Endothelial cell of umbilical vein (primary cell): ENCODE measurements at regions not wholly inside any gene's neighbourhood (a gene's known extent, or its start where the extent isn't known, plus 50 kb on each side); places are given as distances from the start of the nearest gene placed in this dataset.

Experiments
- BruUV-seq: library from RNA; stranded (reverse); fragments of 400-500 nt; replicated peaks from 2 replicates; lab custom pipeline; 2021; lab: Mats Ljungman, UMichigan
- CTCF ChIA-PET: fragments of 300-600, 350-600 bp; sonication (Branson Sonifier 250); formaldehyde crosslinking; loops from one replicate; lab custom pipeline; 2021; ENCODE audit warnings: antibody characterized with exemption, inconsistent platforms; lab: Charles Lee
- POLR2A ChIA-PET: fragments of 300-600, 350-600 bp; sonication (Branson Sonifier 250); formaldehyde crosslinking; loops from one replicate; lab custom pipeline; 2021; ENCODE audit warnings: antibody characterized with exemption, inconsistent platforms; lab: Charles Lee
- DNase-seq: peaks from one replicate; pipeline ENCODE4 v3.0.0-alpha.2; 2011; ENCODE audit warnings: low read depth, low spot score
- FAIRE-seq: peaks from 2 replicates; lab custom pipeline; 2011; peaks lifted over from hg19 to GRCh38; lab: Jason Lieb, UNC
- H2AFZ ChIP-seq: 2 replicates; pipeline ENCODE4 v1.6.0; 2012; ENCODE audit warnings: low read depth, low read length, control low read depth, inconsistent platforms
- H3K27ac ChIP-seq: 2 replicates; pipeline ENCODE4 v1.5.1; 2011; ENCODE audit warnings: low read depth, mild to moderate bottlenecking, control low read depth, low read length, moderate library complexity; ENCODE audit not compliant: insufficient read depth
- H3K27me3 ChIP-seq, 2 experiments: 2 replicates each; pipeline versions ENCODE4 v1.6.0 to v1.6.1; 2011; ENCODE audit warnings: low read length in 2 of 2, mixed read lengths in 1 of 2; ENCODE audit not compliant: control insufficient read depth in 2 of 2, insufficient read depth in 2 of 2
- H3K36me3 ChIP-seq, 2 experiments: 2 replicates in 1 of 2; 3 replicates in 1 of 2; pipeline ENCODE4 v1.5.1; 2011; ENCODE audit warnings: low read length in 2 of 2, mild to moderate bottlenecking in 1 of 2, moderate library complexity in 1 of 2; ENCODE audit not compliant: control insufficient read depth in 2 of 2, insufficient read depth in 2 of 2; ENCODE audit errors: extremely low read depth in 1 of 2
- H3K4me1 ChIP-seq: 3 replicates; pipeline ENCODE4 v1.5.1; 2011; ENCODE audit warnings: mild to moderate bottlenecking, low read length; ENCODE audit not compliant: control insufficient read depth, insufficient read depth; ENCODE audit errors: extremely low read depth
- H3K4me2 ChIP-seq: 2 replicates; pipeline ENCODE4 v1.6.1; 2011; ENCODE audit warnings: low read length, control low read depth, mixed read lengths; ENCODE audit not compliant: insufficient read depth
- H3K4me3 ChIP-seq, 3 experiments: fragments of 200-600 bp in 1 of 3; sonication (generic), shearing (Covaris generic) in 1 of 3; replicated peaks in 1 of 3; 2 replicates each; pipeline ENCODE4 v1.5.1; 2011 to 2016; ENCODE audit warnings: control low read depth in 3 of 3, low read length in 3 of 3, mild to moderate bottlenecking in 2 of 3, inconsistent platforms in 1 of 3, low read depth in 1 of 3, moderate library complexity in 1 of 3; ENCODE audit not compliant: insufficient read depth in 1 of 3
- H3K79me2 ChIP-seq: 2 replicates; pipeline ENCODE4 v1.6.0; 2012; ENCODE audit warnings: low read length, inconsistent platforms; ENCODE audit not compliant: control insufficient read depth, insufficient read depth
- H3K9ac ChIP-seq: replicated peaks from 2 replicates; pipeline ENCODE3; 2011; ENCODE audit warnings: low read length, control low read depth; ENCODE audit not compliant: insufficient read depth; ENCODE audit errors: extremely low read depth
- H3K9me1 ChIP-seq: replicated peaks from 3 replicates; pipeline ENCODE4 v1.6.0; 2011; ENCODE audit warnings: mild to moderate bottlenecking, low read length; ENCODE audit not compliant: control insufficient read depth, insufficient read depth; ENCODE audit errors: extremely low read depth
- H3K9me3 ChIP-seq: replicated peaks from 2 replicates; pipeline ENCODE4 v1.5.1; 2012; ENCODE audit warnings: low read length, inconsistent platforms; ENCODE audit not compliant: control insufficient read depth, insufficient read depth
- H4K20me1 ChIP-seq: replicated peaks from 2 replicates; pipeline ENCODE3; 2011; ENCODE audit warnings: mild to moderate bottlenecking, low read length; ENCODE audit not compliant: control insufficient read depth, insufficient read depth; ENCODE audit errors: extremely low read depth
- EZH2 ChIP-seq: IDR thresholded peaks from 2 replicates; pipeline ENCODE4 v1.6.1; 2012; ENCODE audit warnings: borderline replicate concordance, low read depth, mild to moderate bottlenecking, moderate library complexity, low read length, inconsistent platforms; ENCODE audit not compliant: severe bottlenecking
- FOS ChIP-seq: IDR thresholded peaks from 2 replicates; pipeline ENCODE4 v1.6.1; 2011; ENCODE audit warnings: mild to moderate bottlenecking, low read length, moderate library complexity, borderline replicate concordance; ENCODE audit not compliant: insufficient read depth
- GATA2 ChIP-seq: IDR thresholded peaks from 2 replicates; pipeline ENCODE4 v1.7.0; 2011; ENCODE audit warnings: low read depth, mild to moderate bottlenecking, moderate library complexity, mixed read lengths, low read length; ENCODE audit not compliant: insufficient read length, insufficient read depth
- JUN ChIP-seq: IDR thresholded peaks from 2 replicates; pipeline ENCODE4 v1.6.1; 2011; ENCODE audit warnings: borderline replicate concordance, low read depth; ENCODE audit not compliant: insufficient read length, insufficient read depth
- MYC ChIP-seq: IDR thresholded peaks from one replicate; pipeline ENCODE4 v1.6.1; 2011; ENCODE audit warnings: mild to moderate bottlenecking, low read depth, low read length
- POLR2A ChIP-seq: IDR thresholded peaks from 2 replicates; pipeline ENCODE4 v1.6.1; 2012; ENCODE audit warnings: low read depth, mild to moderate bottlenecking, control low read depth, low read length
- POLR2AphosphoS5 ChIP-seq: IDR thresholded peaks from 2 replicates; pipeline ENCODE4 v1.6.1; 2012; ENCODE audit warnings: low read depth, mild to moderate bottlenecking, control low read depth, low read length, moderate library complexity; ENCODE audit not compliant: insufficient read depth
- dilution Hi-C: fragments of 300-500 bp; cut with MboI; formaldehyde crosslinking; loops from one replicate; pipeline ENCODE4 v1.15.0; 2019; ENCODE audit warnings: low sequenced_read_pairs; ENCODE audit not compliant: extremely low pct_ligation_motif_present
- intact Hi-C: fragments of 100-400 bp; cut with micrococcal nuclease; formaldehyde crosslinking; loops from one replicate; pipeline ENCODE4 v1.10.0; 2022
- TF ChIP-seq, protein P1 (sequence below), 2 donors: IDR thresholded peaks; 1 replicate in 1 of 2; 2 replicates in 1 of 2; pipeline ENCODE4 v1.5.1; 2011; ENCODE audit warnings: low read length in 2 of 2, mild to moderate bottlenecking in 2 of 2, moderate library complexity in 2 of 2, control low read depth in 1 of 2, inconsistent platforms in 1 of 2, low read depth in 1 of 2; ENCODE audit not compliant: insufficient read depth in 1 of 2; ENCODE audit errors: extremely low read depth in 1 of 2
- TF ChIP-seq, protein P2 (sequence below): IDR thresholded peaks from 2 replicates; pipeline ENCODE4 v1.6.1; 2011; ENCODE audit not compliant: insufficient read depth, insufficient read length

DNA sequence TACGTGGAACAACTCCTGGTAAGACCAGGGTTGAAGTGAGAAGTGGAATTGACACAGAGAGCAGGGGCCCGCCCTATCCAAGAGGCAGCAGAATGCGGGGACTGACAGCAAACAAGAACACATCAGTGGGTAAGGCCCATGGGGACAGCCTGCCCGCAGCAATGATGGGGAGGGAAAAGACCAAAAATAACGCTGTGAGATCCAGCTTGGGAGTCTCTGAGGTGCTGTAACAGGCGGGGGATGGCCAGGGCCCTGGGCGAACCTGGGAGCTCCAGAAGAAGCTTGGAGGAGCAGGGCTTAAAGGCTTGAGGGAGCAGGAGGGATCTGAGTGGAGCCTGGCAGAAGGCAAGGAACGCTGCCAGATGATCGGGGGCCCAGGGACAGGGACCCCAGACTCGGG, 173.4 kb downstream of the TMEM200C start:
- no peak overlapping the region for H3K9ac ChIP-seq
- H2AFZ ChIP-seq, result no peak overlapping the region
- H4K20me1 ChIP-seq, result no peaks in the 10 kb centered on the region
- DNase-seq (no peak), FAIRE-seq (no peak)
- BruUV-seq, result no TSS peak
- ChIA-PET CTCF (no interaction called here), POLR2A (no interaction called here)
- TF ChIP-seq JUN (no peak), GATA2 (no peak), EZH2 (no peak), FOS (no peak), MYC (no peak), POLR2AphosphoS5 (no peak), POLR2A (no peak)
- TF ChIP-seq, protein P1, sequence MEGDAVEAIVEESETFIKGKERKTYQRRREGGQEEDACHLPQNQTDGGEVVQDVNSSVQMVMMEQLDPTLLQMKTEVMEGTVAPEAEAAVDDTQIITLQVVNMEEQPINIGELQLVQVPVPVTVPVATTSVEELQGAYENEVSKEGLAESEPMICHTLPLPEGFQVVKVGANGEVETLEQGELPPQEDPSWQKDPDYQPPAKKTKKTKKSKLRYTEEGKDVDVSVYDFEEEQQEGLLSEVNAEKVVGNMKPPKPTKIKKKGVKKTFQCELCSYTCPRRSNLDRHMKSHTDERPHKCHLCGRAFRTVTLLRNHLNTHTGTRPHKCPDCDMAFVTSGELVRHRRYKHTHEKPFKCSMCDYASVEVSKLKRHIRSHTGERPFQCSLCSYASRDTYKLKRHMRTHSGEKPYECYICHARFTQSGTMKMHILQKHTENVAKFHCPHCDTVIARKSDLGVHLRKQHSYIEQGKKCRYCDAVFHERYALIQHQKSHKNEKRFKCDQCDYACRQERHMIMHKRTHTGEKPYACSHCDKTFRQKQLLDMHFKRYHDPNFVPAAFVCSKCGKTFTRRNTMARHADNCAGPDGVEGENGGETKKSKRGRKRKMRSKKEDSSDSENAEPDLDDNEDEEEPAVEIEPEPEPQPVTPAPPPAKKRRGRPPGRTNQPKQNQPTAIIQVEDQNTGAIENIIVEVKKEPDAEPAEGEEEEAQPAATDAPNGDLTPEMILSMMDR (IDR thresholded peaks at IDR 0.05; ENCODE audit: extremely low read depth in 1 of 2, insufficient read depth in 1 of 2, low read depth in 1 of 2, low read length in 2 of 2), result no peak
- TF ChIP-seq, protein P2, sequence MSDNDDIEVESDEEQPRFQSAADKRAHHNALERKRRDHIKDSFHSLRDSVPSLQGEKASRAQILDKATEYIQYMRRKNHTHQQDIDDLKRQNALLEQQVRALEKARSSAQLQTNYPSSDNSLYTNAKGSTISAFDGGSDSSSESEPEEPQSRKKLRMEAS, result no peak
- dilution Hi-C loops (no loop called here), intact Hi-C loops (no loop called here)
- H3K36me3 ChIP-seq, result no peaks in the 10 kb centered on the region
- no peaks in the 10 kb centered on the region for H3K4me1 ChIP-seq
- H3K4me2 ChIP-seq, result no peak overlapping the region
- no peaks in the 10 kb centered on the region for H3K9me1 ChIP-seq
- H3K27me3 ChIP-seq, result no peaks in the 10 kb centered on the region
- H3K79me2 ChIP-seq, result no peaks in the 10 kb centered on the region
- H3K4me3 ChIP-seq, result no peak overlapping the region
- no peaks in the 10 kb centered on the region for H3K9me3 ChIP-seq
- H3K27ac ChIP-seq, result no peak overlapping the region
